Fibroblast of skin of left quadriceps (primary cell): ENCODE measurements at regions not wholly inside any gene's neighbourhood (a gene's known extent, or its start where the extent isn't known, plus 50 kb on each side); places are given as distances from the start of the nearest gene placed in this dataset.

Experiments used
- DNase-seq, 2 experiments: peaks; one replicate each; pipeline ENCODE4 v3.0.0-alpha.2; 2013; ENCODE audit warnings: low read depth in 2 of 2

DNA sequence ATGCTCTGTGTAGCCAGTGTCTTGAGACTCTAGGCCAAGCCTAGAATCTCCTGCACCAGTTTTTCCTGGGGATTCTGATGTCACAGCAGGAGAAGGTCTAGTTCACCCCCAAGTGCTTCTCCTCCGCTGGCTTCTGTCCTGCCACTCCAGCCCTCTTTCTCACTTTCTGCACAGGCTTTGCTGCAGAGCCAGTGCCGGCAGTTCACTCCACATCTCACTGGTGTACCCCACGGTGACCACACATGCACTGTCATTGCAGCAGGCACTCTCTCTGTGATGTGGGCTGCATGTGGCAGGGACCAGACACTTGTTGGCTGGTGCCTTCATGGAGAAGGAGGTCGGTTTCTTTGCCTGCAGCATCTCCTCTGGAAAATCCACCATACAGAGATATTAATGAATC lies 643.8 kb upstream of the GALNTL6 start:
- no peak for DNase-seq

DNA sequence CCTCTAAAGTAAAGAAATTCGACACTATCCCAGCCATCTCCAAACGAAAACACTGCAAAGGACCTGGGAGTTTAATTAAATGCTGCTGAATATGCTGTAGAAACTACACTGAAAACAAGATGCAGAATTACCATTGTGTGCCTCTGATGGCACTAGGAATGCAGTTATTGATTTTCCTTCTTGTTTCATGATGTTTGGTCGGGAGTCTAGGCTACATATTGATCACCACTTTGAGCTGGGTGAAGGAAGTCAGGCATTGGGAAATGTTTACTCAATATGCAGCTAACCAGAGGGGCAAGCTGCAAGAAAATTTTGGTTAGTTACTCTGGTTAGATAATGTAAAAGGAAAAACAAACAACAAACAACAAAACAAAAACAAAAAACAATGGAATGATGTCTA lies 650.7 kb upstream of the GALNTL6 start:
- no peak for DNase-seq

DNA sequence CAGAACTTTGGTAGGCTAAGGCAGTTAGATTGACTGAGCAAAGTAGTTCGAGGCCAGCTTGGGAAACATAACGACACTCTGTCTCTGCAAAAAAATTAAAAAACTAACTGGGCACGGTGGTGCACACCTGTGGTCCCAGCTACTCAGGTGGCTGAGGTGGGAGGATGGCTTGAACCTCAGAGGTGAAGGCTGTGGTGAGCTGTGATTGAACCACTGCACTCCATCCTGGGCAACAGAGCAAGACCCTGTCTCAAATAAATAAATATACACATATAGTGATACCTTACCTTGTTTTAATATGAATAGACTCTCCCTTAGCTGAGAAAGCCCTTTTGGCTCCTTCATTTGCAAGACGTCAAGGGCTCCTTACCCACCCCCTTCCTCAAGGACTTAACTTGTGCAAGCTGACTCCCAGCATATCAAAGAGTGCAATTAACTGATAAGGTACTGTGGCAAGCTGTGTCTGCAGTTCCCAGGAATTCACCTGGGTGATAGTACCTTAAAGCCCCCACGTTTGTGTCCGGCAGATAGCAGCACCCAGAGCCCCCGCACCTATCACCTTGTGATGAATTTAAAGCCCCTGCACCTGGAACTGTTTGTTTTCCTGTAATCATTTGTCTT lies 655.6 kb upstream of the GALNTL6 start:
- DNase-seq, result no peak

DNA sequence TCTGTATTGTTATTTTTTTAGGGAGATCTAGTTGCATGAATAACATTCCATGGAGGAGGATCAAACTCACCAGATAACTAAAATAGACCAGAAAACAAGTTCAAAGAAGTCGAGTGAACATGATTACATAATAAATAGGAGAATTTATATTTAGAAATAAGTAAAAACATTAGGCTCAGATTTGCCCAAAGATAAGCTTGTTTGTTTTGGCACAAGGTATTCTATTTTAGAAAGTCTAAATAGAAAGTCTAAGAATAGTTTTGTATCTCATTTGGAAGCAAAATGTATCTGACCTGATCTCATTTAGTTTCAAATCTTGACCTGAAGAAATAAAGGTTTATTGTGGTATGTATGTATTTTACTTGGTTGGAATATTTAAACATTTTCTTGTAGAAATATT lies 670.6 kb upstream of the GALNTL6 start:
- no peak for DNase-seq

DNA sequence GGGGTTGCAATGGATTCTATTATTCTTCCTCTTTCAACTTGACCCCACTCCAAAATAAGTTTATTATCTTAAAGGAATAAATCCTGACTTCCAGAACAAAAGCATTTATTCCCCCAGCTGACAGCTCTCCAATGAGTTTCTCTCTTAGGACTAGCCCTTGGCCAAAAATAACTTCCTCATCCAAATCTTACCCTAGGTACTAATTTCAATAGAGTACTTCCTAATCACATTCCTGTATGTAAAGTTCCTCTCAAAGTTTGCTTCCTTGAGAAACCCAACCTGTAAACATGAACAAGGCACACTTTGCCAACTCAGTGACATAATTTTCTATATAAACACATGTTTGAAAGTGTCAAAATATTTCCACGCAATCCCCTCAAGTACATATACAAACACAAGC lies 671.2 kb upstream of the GALNTL6 start:
- DNase-seq, result no peak

DNA sequence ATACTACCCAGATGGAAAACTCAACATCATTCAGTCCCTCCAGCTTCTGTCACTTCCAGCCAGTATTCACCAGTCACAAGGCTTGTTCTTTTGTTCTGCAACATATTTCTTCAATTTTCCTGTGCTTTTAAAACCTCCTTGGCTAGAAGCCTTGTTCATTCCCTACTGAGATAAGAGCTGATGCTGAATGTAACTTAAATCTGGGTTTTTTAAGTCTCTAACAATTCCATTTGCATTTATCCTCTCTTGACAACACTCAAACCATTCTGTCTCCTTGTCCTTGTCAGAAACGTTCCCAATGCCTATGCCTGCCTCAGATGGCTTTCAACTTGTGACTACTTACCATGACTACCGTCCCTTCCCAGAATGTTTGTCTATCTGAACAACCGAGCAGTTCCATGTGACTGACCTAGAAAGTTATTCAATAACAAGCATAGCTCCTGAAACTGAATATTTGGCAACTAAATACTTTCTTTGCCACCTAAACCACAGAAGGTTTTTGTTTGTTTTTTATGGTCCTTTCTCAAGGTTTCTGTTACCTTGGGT lies 682.9 kb upstream of the GALNTL6 start:
- DNase-seq, result no peak

DNA sequence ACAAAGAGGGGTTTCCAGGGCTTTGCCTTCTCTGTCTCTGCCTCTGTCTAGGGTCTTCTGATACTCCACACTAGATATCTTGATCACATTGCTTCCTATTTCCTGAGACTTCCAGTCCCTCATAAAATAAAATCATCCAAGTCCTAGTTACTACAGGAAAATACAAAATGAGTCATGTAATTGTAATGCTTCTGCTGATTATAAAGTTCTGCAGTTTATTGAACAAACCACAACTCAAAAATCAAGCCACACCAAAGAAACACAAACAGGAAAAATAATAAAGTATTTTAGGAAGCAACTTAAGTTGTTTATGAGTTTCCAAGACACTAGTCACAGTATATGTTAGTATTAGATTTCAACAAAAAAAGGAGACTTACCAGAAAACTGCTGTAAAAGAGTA lies 695.1 kb upstream of the GALNTL6 start:
- DNase-seq, result no peak

DNA sequence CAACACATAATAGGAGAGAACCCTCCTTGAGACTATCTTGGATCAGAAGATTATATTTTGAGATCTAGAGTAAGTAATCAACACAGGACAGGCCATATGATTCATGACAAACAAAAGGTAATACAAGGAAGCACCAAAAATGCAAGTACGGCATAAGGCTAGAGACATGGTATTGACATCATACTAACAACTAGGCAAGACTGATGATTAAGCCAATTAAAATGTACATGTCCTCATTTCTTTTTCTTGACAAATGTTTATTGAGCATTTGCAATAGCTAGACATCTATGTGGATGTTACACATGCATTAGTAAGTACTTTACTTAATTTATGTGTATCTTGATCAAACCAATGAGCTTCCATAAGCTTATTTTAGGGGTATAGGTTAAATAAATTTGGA lies 695.7 kb upstream of the GALNTL6 start:
- DNase-seq, result no peak

DNA sequence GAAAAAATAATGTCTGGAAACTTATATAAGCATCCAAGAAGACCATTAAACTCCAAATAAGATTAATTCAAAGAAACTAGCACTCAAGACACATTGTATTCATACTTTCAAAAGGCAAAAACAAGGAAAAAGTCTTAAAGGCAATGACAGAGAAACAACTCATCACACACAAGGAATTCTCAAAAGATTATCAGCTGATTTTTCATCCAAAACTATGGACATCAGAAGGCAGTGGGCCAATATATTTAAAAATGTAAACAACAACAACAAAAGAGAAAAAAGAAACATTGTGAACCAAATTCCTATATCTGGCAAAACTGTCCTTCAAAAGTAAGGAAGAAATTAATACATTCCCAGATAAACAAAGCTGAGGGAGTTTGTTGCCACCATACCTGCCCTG lies 711.4 kb upstream of the GALNTL6 start:
- no peak for DNase-seq

DNA sequence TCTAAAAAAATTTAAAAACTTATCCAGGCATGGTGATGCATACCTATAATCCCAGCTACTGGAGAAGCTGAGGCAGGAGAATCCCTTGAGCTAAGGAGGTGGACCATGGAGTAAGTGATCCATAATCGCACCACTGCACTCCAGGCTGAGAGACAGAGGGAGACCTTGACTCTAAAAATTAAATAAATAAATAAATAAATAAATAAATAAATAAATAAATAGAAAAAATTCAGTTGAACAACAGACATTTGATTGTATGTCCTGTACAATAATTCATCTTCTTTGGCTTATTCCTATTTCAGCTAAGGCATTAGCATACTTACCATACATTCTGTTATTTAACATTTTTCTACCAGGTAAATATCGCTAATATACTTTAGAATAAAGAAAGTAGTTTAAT lies 726.1 kb upstream of the GALNTL6 start:
- no peak for DNase-seq

DNA sequence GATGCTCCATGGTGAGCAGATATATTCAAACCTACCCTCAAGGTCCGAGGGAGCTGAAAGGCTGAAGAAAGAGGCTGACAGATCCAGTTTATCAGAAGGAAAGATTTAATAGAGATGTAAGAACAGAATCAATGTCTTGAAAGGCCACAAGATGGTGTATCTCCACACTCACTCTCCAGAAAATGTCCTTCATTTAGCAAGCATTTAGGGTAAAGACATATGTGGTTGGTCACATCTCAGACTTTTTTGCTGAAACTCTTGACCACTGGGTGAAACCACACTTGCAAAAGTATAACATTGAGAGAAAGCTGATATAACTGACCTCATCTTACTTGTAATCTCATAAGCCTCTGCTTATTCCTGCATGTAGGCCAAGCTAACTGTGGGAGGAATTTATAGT lies 745.8 kb upstream of the GALNTL6 start:
- no peak for DNase-seq

DNA sequence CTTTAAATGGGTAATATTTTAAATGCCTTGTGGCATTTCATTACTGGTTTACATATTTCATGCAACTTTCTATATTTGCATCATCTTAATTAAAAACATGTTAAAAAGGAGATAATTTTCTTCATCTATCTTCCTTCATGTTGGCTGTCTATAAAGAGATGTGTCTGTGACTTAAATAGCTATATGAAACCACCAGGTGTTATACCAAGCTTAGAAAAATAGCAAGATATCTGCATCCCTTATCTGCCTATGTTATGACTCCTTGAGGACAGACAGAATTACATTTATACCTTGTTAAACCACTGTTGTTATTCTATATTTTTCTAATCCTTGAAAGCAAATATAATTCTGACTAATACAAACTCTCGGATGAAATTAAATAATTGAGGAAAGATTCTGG lies 763.8 kb upstream of the GALNTL6 start:
- DNase-seq, result no peak

DNA sequence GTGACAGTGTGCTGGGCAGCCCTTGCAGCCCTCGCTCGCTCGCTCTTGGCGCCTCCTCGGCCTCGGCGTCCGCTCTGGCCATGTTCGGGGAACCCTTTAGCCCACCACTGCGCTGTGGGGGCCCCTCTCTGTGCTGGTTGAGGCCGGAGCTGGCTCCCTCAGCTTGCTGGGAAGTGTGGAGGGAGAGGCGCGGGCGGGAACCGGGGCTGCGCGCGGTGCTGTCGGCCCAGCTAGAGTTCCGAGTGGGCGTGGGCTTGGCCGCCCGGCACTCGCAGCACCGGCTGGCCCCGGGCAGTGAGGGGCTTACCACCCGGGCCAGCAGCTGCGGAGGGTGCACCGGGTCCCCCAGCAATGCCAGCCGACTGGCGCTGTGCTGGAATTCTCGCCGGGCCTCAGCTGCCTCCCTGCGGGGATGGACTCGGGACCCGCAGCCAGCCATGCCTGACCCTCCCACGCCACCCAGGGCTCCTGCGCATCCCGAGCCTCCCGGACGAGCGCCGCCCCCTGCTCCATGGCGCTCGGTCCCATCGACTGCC lies 770.1 kb upstream of the GALNTL6 start:
- DNase-seq, result no peak

DNA sequence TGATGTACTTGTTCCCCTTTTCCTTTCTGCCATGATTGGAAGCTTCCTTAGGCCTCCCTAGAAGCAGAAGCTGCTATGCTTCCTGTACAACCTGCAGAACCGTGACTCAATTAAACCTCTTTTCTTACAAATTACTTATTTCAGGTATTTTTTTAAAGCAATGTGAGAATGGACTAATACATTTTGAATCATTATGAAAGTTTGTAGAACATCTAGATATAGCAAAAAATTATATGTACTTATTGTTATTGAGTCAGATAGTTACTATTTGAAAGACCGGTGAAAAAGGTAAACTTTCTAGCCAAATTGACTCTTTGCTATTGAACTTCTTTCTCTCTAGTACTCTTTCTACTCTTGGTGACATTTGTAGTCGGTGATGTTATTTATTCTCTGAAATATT lies 777.3 kb upstream of the GALNTL6 start:
- no peak for DNase-seq

DNA sequence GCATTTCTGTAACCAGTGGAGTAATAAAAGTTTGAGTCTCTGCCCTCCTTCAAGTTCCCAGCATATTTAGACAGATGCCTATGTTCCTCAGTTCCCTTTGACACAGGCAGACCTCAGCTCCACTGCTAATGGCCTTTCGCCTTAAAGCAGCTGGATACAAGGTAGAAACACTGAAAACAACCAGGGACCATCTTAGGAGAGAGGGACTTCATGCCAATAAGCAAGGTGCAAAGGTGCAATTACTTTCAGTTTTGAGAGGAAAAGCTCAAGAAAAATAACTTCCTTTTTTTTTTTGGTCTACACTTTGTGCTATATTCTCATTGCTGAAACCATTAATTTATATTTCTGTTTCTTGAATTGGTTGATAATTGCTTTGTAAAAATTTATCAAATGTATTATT lies 781.9 kb upstream of the GALNTL6 start:
- DNase-seq, result no peak

DNA sequence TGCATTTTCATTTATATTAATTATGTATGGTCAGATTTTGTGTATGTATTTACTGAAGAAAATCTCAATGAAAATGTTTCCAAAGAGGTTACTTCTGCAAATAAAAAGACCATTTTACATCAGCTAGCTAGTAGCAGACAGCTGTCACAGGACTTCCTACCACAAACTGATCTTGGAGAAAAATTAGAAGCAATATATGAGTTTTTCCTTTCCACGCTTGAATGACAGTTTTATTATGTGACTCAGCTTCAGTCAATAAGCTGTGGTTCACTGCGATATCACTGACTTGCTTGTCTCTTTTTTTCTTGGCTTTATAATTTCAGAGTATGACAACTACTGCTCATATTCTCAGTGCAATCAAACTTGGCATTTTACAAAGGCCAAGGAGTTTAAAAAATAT lies 787.4 kb upstream of the GALNTL6 start:
- no peak for DNase-seq

DNA sequence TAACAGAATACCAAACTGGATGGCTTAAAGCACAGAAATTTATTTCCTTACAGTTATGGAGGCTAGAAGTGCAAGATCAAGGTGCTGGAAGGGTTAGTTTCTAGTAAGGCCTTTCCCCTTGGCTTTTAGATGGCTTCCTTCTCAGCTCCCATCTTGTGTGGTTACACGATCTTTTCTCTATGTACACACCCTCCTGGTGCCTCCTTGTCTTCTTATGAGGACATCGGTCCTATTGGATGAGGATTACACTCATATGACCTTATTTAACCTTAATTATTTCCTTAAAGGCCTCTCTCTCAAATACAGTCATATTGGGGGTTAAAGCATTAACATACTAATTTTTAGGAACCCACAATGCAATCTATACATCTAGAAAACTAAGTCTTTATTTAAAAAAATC lies 787.9 kb upstream of the GALNTL6 start:
- DNase-seq, result no peak

DNA sequence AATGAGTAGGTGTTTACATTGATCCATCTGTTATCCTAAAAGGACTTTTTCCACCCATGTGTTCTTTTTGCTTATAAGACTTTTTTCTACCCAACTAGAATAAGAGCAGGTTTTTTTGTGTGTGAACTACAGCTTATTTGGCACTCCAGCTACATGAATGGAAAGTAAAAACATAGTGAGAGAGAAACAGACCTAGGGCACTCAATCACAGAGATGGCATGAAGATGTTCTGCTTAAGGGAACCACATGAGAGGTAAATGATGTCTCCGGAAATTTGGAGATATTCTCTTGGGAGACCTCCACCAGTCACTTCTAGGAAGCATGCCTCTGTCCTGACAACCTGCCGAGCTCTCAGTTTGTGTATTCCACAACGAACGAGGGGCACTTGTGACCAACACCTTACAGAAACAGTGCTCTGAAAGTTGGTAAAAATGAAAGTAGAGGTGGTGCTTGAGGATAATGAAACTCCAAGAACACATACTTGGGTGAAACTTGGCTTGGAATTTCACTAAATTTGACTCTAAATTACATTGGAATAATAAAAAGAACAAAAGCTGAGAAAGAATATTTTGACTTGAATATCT lies 788.4 kb upstream of the GALNTL6 start:
- DNase-seq, result no peak

DNA sequence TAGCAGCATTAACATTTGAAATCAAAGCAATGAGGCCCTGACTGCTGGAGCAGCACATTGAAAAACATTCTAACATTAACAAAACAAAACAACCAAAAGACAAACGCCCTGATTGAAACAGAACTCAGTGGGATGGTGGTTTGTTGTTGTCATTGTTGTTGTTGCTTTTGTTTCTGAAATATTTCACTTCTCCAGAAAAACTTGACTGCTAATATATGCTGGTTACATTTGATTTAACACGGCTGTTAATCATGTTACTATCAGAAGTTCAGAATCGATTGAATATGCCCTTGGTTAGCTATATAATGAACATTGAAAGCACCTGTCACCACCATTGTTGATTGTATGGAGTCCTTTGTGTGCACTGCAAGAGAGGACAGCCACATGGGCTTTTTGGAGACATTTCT lies 790.4 kb upstream of the GALNTL6 start:
- no peak for DNase-seq

DNA sequence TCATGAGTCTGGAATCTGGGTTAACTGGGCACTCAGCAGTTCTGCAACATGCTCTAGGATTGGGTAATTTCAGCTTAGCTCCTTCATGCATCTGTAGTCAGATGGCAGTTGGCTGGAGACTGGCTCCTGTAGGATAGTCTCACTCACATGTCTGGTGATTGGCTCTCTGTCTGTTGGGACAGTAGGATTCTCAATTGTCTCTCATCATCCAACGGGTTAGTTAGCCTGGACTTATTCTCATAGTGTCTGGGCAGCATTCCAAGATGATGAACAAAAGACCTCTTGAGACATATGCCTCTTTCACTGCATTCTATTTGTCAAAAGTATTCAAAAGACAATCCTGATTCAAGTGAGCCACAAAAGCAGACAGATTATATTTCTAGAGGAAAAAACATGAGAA lies 795.6 kb upstream of the GALNTL6 start:
- no peak for DNase-seq

DNA sequence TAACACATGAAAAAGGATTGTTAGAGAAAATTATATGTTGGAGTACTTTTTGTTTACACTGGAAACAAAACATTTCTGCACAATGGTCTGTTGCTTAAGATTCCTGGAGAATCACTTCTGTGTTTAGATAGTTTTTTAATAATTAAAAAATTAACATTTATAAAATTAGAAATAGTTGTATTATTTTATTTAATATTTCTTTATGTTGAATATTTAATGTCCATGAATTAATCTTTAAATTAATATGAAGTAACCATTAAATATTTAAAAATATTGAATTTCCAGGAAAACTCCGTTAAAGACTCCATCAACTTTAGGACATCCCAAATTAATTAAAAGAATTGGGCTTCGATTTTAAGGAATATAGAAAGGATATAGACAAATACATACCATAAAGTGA lies 797.1 kb upstream of the GALNTL6 start:
- DNase-seq, result no peak

DNA sequence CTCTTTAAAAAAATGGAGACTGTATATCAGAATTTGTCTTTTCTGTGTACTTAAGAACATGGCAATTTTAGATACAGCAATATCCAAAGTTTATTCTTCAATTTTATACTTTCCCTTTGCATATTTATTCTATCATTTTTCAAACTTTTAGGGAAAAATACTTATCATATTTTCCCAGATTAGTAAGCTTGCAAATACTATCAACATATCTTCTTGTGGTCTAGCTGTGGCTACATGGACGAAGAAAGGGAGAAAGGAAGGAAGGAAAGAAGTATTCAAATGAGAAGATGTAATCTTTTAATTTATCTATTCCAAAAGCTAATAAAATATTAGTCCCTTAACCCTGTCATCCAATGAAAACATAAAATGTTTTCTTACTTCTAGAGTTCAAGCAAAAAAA lies 797.8 kb upstream of the GALNTL6 start:
- DNase-seq, result no peak

DNA sequence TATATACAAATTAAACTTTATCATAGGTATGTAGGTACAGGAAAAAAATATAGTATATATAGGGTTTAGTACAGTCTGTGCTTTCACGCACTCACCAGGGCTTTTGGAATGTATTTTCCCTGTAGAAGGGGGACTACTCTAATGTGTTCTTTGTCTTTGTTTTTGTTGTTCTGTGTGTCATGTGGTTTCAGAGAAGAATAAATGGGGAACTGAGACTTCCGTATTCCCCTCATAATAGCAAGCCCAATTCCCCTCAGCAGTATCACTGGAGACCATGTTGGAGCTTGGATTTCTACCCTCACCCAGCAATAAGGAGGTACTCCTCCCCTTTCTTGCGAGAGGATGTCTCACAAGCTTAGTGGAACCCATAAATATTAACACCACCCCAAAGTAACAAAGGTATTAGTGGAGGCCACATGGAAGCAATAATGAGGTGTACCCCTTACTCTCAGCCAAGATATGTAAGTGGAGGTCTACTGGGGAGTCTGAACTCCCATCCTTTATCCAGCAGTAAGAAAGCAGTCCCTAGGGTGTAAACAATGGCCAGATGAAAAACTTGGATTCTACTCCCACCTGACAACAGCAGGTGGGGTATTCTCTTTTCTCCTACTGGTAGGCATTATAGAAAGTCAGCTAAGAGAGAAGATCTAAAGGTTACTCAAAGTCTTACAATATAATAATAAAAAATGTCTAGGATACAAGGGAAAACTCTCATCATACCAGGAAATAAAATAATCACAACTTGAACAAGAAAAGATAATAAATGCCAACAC lies 805.4 kb upstream of the GALNTL6 start:
- DNase-seq, result no peak
